ENCODE measurements at regions not wholly inside any gene's neighbourhood (a gene's known extent, or its start where the extent isn't known, plus 50 kb on each side); places are given as distances from the start of the nearest gene placed in this dataset.

DNA sequence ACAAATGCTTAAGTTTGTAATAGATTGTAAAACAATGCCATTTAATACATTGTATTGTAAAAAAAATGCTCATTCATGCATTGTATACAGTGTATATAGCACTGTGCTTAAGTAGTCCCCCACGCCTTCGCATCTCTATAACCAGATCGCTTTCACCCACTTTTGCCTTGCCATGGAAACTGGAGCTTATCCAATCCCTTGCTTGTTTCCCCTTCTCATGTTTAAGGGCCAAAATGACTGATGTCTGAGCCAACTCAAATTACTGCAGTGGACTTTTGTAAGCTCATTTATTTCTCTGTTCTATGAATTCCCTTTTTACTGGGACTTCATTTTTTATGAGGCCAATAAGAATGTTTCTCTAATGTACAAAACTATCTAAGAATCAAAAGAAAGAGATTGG, 730.9 kb upstream of the GJE1 start:
- Histone ChIP-seq H3K9ac (ENCODE audit: low read length) (no peak overlapping the region), H3K27ac (ENCODE audit: low read length) (no peak overlapping the region)

GRCh38 chr6:141401168-141401567, 731.6 kb upstream of the GJE1 start:
- H3K4me2 ChIP-seq (ENCODE audit: low read length) = no peak overlapping the region
- H3F3A ChIP-seq (ENCODE audit: insufficient read depth, low read length, poor library complexity, severe bottlenecking) = no peaks in the 10 kb centered on the region
- no peaks in the 10 kb centered on the region for H4K20me1 ChIP-seq (ENCODE audit: insufficient read depth)
- H3K79me2 ChIP-seq (replicated peaks; ENCODE audit: insufficient read depth, low read length) = no peaks in the 10 kb centered on the region
- H2AFZ ChIP-seq (ENCODE audit: low read depth, low read length) = no peak overlapping the region
- H3K36me3 ChIP-seq (ENCODE audit: insufficient read depth, low read length) = no peaks in the 10 kb centered on the region
- TF ChIP-seq MXI1 (conservative IDR thresholded peaks at IDR 0.05; ENCODE audit: poor library complexity, severe bottlenecking) (no peak), POLR2AphosphoS5 (IDR thresholded peaks at IDR 0.05) (no peak), EZH2 (IDR thresholded peaks at IDR 0.05; ENCODE audit: borderline replicate concordance, insufficient read depth, low read length, poor library complexity, severe bottlenecking) (no peak), EP300 (conservative IDR thresholded peaks at IDR 0.05; ENCODE audit: poor library complexity, severe bottlenecking) (no peak), TAF1 (IDR thresholded peaks at IDR 0.05; ENCODE audit: low read depth) (no peak), SMC3 (conservative IDR thresholded peaks at IDR 0.05; ENCODE audit: poor library complexity) (no peak), RAD21 (conservative IDR thresholded peaks at IDR 0.05) (no peak)
- TF ChIP-seq, protein P1, sequence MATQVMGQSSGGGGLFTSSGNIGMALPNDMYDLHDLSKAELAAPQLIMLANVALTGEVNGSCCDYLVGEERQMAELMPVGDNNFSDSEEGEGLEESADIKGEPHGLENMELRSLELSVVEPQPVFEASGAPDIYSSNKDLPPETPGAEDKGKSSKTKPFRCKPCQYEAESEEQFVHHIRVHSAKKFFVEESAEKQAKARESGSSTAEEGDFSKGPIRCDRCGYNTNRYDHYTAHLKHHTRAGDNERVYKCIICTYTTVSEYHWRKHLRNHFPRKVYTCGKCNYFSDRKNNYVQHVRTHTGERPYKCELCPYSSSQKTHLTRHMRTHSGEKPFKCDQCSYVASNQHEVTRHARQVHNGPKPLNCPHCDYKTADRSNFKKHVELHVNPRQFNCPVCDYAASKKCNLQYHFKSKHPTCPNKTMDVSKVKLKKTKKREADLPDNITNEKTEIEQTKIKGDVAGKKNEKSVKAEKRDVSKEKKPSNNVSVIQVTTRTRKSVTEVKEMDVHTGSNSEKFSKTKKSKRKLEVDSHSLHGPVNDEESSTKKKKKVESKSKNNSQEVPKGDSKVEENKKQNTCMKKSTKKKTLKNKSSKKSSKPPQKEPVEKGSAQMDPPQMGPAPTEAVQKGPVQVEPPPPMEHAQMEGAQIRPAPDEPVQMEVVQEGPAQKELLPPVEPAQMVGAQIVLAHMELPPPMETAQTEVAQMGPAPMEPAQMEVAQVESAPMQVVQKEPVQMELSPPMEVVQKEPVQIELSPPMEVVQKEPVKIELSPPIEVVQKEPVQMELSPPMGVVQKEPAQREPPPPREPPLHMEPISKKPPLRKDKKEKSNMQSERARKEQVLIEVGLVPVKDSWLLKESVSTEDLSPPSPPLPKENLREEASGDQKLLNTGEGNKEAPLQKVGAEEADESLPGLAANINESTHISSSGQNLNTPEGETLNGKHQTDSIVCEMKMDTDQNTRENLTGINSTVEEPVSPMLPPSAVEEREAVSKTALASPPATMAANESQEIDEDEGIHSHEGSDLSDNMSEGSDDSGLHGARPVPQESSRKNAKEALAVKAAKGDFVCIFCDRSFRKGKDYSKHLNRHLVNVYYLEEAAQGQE (IDR thresholded peaks at IDR 0.05; ENCODE audit: borderline replicate concordance) = no peak
- TF ChIP-seq, protein P2, sequence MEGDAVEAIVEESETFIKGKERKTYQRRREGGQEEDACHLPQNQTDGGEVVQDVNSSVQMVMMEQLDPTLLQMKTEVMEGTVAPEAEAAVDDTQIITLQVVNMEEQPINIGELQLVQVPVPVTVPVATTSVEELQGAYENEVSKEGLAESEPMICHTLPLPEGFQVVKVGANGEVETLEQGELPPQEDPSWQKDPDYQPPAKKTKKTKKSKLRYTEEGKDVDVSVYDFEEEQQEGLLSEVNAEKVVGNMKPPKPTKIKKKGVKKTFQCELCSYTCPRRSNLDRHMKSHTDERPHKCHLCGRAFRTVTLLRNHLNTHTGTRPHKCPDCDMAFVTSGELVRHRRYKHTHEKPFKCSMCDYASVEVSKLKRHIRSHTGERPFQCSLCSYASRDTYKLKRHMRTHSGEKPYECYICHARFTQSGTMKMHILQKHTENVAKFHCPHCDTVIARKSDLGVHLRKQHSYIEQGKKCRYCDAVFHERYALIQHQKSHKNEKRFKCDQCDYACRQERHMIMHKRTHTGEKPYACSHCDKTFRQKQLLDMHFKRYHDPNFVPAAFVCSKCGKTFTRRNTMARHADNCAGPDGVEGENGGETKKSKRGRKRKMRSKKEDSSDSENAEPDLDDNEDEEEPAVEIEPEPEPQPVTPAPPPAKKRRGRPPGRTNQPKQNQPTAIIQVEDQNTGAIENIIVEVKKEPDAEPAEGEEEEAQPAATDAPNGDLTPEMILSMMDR (IDR thresholded peaks at IDR 0.05; ENCODE audit: poor library complexity, severe bottlenecking) = no peak
- no peaks in the 10 kb centered on the region for H3K9me3 ChIP-seq (ENCODE audit: low read length)
- no peaks in the 10 kb centered on the region for H3K9me2 ChIP-seq (ENCODE audit: insufficient read depth, low read length)
- H3K4me3 ChIP-seq (ENCODE audit: low read length) = no peak overlapping the region
- H3K27me3 ChIP-seq (ENCODE audit: insufficient read depth, low read depth, low read length) = no peaks in the 10 kb centered on the region
- H3K9ac ChIP-seq (ENCODE audit: low read length) = no peak overlapping the region
- H3K27ac ChIP-seq (ENCODE audit: low read length) = no peak overlapping the region

More for the DNA sequence above, 730.9 kb upstream of the GJE1 start:
- H3K4me3 ChIP-seq (ENCODE audit: low read length) = no peak overlapping the region
- no peaks in the 10 kb centered on the region for H3K27me3 ChIP-seq (ENCODE audit: insufficient read depth, low read depth, low read length)
- H3K79me2 ChIP-seq (replicated peaks; ENCODE audit: insufficient read depth, low read length) = no peaks in the 10 kb centered on the region
- H3K9me2 ChIP-seq (ENCODE audit: insufficient read depth, low read length) = no peaks in the 10 kb centered on the region
- H2AFZ ChIP-seq (ENCODE audit: low read depth, low read length) = no peak overlapping the region
- no peaks in the 10 kb centered on the region for H3K9me3 ChIP-seq (ENCODE audit: low read length)
- no peaks in the 10 kb centered on the region for H4K20me1 ChIP-seq (ENCODE audit: insufficient read depth)
- H3K4me2 ChIP-seq (ENCODE audit: low read length) = no peak overlapping the region
- TF ChIP-seq, protein P2 (IDR thresholded peaks at IDR 0.05; ENCODE audit: poor library complexity, severe bottlenecking) = no peak
- TF ChIP-seq TAF1 (IDR thresholded peaks at IDR 0.05; ENCODE audit: low read depth) (no peak), RAD21 (conservative IDR thresholded peaks at IDR 0.05) (no peak), EP300 (conservative IDR thresholded peaks at IDR 0.05; ENCODE audit: poor library complexity, severe bottlenecking) (no peak), MXI1 (conservative IDR thresholded peaks at IDR 0.05; ENCODE audit: poor library complexity, severe bottlenecking) (no peak)
- TF ChIP-seq, protein P1 (IDR thresholded peaks at IDR 0.05; ENCODE audit: borderline replicate concordance) = no peak
- no peaks in the 10 kb centered on the region for H3F3A ChIP-seq (ENCODE audit: insufficient read depth, low read length, poor library complexity, severe bottlenecking)
- H3K36me3 ChIP-seq (ENCODE audit: insufficient read depth, low read length) = no peaks in the 10 kb centered on the region

Measured in neural cell (in vitro differentiated cells).